ENCODE measurements at regions not wholly inside any gene's neighbourhood (a gene's known extent, or its start where the extent isn't known, plus 50 kb on each side); places are given as distances from the start of the nearest gene placed in this dataset.

DNA sequence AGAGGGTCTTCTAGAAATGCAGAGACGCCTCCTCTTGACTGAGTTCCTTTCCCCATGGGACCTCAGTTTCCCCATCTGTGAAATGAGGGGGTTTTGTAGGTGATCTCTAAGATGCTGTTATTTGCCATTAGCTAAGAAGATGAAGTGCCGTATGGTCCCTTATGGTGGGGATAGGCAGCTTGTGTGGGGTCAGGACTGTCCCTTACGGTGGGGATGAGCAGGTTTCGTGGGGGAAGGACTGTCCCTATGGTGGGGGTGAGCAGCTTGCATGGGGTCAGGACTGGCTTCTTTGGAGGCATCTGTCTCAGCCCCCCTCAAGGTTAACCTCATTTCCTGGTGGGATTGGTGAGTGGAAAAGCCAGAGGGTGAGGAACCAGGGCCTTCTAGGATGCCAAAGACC lies 148.3 kb upstream of the GPR26 start:
- Mint-ChIP-seq H3K27me3 (peaks cover 18% of the 10 kb centered on the region), H3K9me3 (no peaks in the 10 kb centered on the region), H3K36me3 (ENCODE audit: low read depth) (no peaks in the 10 kb centered on the region), H3K27ac (no peak overlapping the region), H3K4me1 (ENCODE audit: low read depth) (no peaks in the 10 kb centered on the region), H3K4me3 (no peak overlapping the region)
- Histone ChIP-seq H3K9me3 (ENCODE audit: control insufficient read depth in 1 of 2, insufficient read depth in 1 of 2, low read length in 2 of 2) (peaks cover 0 to 4% of the 10 kb centered on the region in 2 experiments), H3K4me3 (ENCODE audit: low read length) (no peak overlapping the region), H3K36me3 (ENCODE audit: insufficient read depth, low read length) (no peaks in the 10 kb centered on the region), H3K4me1 (ENCODE audit: insufficient read depth, low read length) (no peaks in the 10 kb centered on the region), H3K27ac (ENCODE audit: low read depth in 1 of 2, low read length in 2 of 2) (no peak overlapping the region), H3K27me3 (ENCODE audit: control insufficient read depth in 1 of 2, insufficient read depth in 2 of 2, low read length in 2 of 2) (peaks cover 0 to 5% of the 10 kb centered on the region in 2 experiments)
- TF ChIP-seq, protein P1, sequence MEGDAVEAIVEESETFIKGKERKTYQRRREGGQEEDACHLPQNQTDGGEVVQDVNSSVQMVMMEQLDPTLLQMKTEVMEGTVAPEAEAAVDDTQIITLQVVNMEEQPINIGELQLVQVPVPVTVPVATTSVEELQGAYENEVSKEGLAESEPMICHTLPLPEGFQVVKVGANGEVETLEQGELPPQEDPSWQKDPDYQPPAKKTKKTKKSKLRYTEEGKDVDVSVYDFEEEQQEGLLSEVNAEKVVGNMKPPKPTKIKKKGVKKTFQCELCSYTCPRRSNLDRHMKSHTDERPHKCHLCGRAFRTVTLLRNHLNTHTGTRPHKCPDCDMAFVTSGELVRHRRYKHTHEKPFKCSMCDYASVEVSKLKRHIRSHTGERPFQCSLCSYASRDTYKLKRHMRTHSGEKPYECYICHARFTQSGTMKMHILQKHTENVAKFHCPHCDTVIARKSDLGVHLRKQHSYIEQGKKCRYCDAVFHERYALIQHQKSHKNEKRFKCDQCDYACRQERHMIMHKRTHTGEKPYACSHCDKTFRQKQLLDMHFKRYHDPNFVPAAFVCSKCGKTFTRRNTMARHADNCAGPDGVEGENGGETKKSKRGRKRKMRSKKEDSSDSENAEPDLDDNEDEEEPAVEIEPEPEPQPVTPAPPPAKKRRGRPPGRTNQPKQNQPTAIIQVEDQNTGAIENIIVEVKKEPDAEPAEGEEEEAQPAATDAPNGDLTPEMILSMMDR (IDR thresholded peaks at IDR 0.05): no peak
- no peak for DNase-seq
- intact Hi-C loops (cut with DNase I, micrococcal nuclease): no loop called here
- ChIA-PET POLR2A (no interaction called here), CTCF (no interaction called here)
- no peak for ATAC-seq (ENCODE audit: poor library complexity)

DNA sequence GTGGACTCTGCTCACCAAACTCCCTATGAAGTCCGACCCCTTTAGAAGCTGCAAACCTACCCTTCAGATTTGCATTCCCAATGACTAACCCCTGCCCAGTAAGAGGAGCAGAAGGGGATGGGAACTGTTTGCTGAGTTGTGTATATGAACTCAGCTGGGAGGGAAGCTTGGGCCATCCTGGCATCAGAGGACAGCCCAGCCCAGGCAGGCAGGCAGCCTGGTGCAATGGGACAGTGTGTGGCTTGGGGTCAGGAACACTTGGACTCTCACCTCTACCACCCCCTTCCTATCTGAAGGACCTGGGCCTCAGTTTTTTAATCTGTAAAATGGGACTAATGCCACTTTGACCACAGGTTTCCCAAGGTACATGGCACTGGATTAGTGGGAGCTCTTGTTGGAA lies 147.4 kb upstream of the GPR26 start:
- Mint-ChIP-seq H3K27ac (no peak overlapping the region), H3K36me3 (ENCODE audit: low read depth) (no peaks in the 10 kb centered on the region), H3K4me3 (no peak overlapping the region), H3K4me1 (ENCODE audit: low read depth) (no peaks in the 10 kb centered on the region), H3K9me3 (no peaks in the 10 kb centered on the region), H3K27me3 (peaks cover 26% of the 10 kb centered on the region)
- DNase-seq (no peak), ATAC-seq (ENCODE audit: poor library complexity) (no peak)
- ChIA-PET CTCF (no interaction called here), POLR2A (no interaction called here)
- Histone ChIP-seq H3K27me3 (ENCODE audit: control insufficient read depth in 1 of 2, insufficient read depth in 2 of 2, low read length in 2 of 2) (peaks cover 0 to 5% of the 10 kb centered on the region in 2 experiments), H3K36me3 (ENCODE audit: insufficient read depth, low read length) (no peaks in the 10 kb centered on the region), H3K4me1 (ENCODE audit: insufficient read depth, low read length) (no peaks in the 10 kb centered on the region), H3K27ac (ENCODE audit: low read depth in 1 of 2, low read length in 2 of 2) (no peak overlapping the region), H3K4me3 (ENCODE audit: low read length) (no peak overlapping the region), H3K9me3 (ENCODE audit: control insufficient read depth in 1 of 2, insufficient read depth in 1 of 2, low read length in 2 of 2) (peaks cover 0 to 1% of the 10 kb centered on the region in 2 experiments)
- TF ChIP-seq, protein P1 (IDR thresholded peaks at IDR 0.05): no peak
- intact Hi-C loops (cut with DNase I, micrococcal nuclease): no loop called here

DNA sequence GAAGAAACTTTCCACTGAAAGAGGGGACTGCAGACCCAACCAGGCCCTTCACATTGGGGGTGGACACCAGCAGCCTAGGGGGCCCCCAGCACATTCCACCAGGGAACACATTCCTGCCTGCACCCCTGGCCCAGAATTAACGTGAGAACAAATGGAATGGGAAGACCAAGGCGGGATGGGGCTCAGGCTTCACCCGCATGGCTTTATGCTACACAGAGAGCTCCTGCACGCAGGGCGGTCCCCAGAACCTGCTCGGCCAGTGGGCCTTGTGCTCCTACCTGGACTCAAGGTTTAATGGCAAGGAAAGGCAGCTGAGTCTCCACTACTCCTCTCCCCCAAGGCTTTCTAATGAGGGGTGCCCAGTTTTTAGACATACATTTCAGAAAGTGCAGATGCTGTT lies 146.3 kb upstream of the GPR26 start:
- DNase-seq: no peak
- Histone ChIP-seq H3K4me3 (ENCODE audit: low read length) (no peak overlapping the region), H3K27me3 (ENCODE audit: control insufficient read depth in 1 of 2, insufficient read depth in 2 of 2, low read length in 2 of 2) (peaks cover 0 to 5% of the 10 kb centered on the region in 2 experiments), H3K9me3 (ENCODE audit: control insufficient read depth in 1 of 2, insufficient read depth in 1 of 2, low read length in 2 of 2) (no peaks in the 10 kb centered on the region), H3K27ac (ENCODE audit: low read depth in 1 of 2, low read length in 2 of 2) (no peak overlapping the region), H3K4me1 (ENCODE audit: insufficient read depth, low read length) (no peaks in the 10 kb centered on the region), H3K36me3 (ENCODE audit: insufficient read depth, low read length) (no peaks in the 10 kb centered on the region)
- peaks cover 27% of the 10 kb centered on the region for H3K27me3 Mint-ChIP-seq
- intact Hi-C loops (cut with DNase I, micrococcal nuclease): no loop called here
- TF ChIP-seq, protein P1 (IDR thresholded peaks at IDR 0.05): no peak
- no peak for ATAC-seq (ENCODE audit: poor library complexity)
- POLR2A ChIA-PET: no interaction called here
- H3K9me3 Mint-ChIP-seq: no peaks in the 10 kb centered on the region
- H3K4me3 Mint-ChIP-seq: no peak overlapping the region
- H3K27ac Mint-ChIP-seq: no peak overlapping the region
- CTCF ChIA-PET: no interaction called here
- H3K4me1 Mint-ChIP-seq (ENCODE audit: low read depth): no peaks in the 10 kb centered on the region
- H3K36me3 Mint-ChIP-seq (ENCODE audit: low read depth): no peaks in the 10 kb centered on the region
